Memory B cell (primary cell): ENCODE measurements at regions not wholly inside any gene's neighbourhood (a gene's known extent, or its start where the extent isn't known, plus 50 kb on each side); places are given as distances from the start of the nearest gene placed in this dataset.

ENCODE experiments used
- ATAC-seq: fragments of 150-1000 bp; cut with Tn5 transposase; 2 replicates; pipeline ENCODE4 v1.10.0; 2021; ENCODE audit warnings: low read depth, mild to moderate bottlenecking, moderate library complexity
- DNase-seq, 2 donors: peaks; one replicate each; pipeline ENCODE4 v3.0.0; 2022; ENCODE audit warnings: low spot score in 2 of 2
- H3K27ac Mint-ChIP-seq: one replicate; pipeline ENCODE4 v1.8.0; 2022; ENCODE audit warnings: mild to moderate bottlenecking, moderate library complexity, mixed read lengths
- H3K27me3 Mint-ChIP-seq: one replicate; pipeline ENCODE4 v1.8.0; 2022; ENCODE audit warnings: mixed read lengths
- H3K36me3 Mint-ChIP-seq: one replicate; pipeline ENCODE4 v1.8.0; 2022; ENCODE audit warnings: mild to moderate bottlenecking, mixed read lengths
- H3K4me1 Mint-ChIP-seq: one replicate; pipeline ENCODE4 v1.8.0; 2022; ENCODE audit warnings: mixed read lengths
- H3K4me3 Mint-ChIP-seq: one replicate; pipeline ENCODE4 v1.8.0; 2022; ENCODE audit warnings: mild to moderate bottlenecking, moderate library complexity, mixed read lengths
- H3K9me3 Mint-ChIP-seq: one replicate; pipeline ENCODE4 v1.8.0; 2022; ENCODE audit warnings: mixed read lengths

DNA sequence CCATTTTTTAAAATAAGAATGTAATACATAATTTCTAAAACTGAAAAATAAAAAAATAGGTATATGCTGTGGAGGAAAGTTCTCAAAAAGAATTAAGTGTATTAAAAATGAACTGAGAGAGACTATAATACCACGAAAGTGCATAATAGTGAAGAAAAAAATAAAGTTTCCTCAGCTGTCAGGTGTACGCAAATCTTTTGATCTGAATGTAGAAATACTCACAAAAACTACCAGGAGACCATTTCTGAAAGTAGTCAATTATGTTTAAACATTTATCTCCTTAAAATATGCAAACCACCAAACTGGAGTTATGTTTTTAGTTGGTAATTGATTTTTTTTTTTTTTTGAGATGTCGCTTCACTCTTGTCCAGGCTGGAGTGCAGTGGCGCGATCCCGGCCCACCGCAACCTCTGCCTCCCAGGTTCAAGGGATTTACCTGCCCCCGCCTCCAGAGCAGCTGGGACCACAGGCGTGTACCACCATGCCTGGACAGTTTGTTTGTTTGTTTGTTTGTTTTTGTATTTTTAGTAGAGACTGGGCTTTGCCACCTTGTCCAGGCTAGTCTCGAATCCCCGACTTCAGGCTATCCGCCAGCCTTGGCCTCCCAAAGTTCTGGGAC, 1169.2 kb upstream of the B3GALT2 start:
- Mint-ChIP-seq H3K27me3 (peaks cover 4% of the 10 kb centered on the region), H3K4me3 (no peak overlapping the region), H3K9me3 (peaks cover 2% of the 10 kb centered on the region), H3K4me1 (no peaks in the 10 kb centered on the region), H3K27ac (no peak overlapping the region), H3K36me3 (no peaks in the 10 kb centered on the region)
- ATAC-seq: no peak
- no peak for DNase-seq

DNA sequence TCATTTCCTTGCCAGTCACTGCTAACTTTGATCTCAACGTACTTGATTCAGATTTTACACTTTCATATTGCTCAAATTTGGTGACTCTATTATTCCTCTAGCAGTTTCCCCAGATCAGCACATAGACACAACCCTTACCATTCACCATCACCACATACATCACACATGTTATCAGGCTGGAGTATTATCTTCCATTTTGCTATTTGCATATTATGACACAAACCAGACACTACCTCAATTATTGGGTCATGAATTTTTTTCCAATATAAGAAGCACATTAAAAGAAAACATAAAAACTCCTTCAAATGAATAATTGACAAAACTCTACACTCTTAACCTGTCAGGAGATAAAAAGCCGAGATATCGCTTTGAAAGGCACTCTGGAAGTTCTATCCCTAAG, 1166.7 kb upstream of the B3GALT2 start:
- DNase-seq (no peak), ATAC-seq (no peak)
- Mint-ChIP-seq H3K27ac (no peak overlapping the region), H3K4me3 (no peak overlapping the region), H3K27me3 (peaks cover 2% of the 10 kb centered on the region), H3K36me3 (no peaks in the 10 kb centered on the region), H3K9me3 (peaks cover 2% of the 10 kb centered on the region), H3K4me1 (no peaks in the 10 kb centered on the region)

DNA sequence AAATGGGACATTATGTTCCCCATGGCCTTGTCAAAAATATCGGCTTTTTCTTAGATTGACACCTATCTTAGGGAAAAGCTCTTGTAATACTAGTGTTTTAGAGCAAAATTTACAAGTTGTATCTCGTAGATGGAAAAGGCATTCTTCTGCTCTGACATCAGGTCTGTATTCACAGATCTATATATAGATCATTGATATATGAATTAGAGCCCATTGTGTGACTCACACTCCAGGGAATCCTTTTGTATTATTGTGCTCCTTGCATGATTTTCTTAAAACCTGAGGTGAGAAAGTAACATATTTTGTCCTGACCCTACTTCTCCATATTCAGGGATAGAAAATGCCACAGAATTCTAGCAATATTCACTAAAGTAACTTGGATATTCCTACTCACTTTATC, 1160.8 kb upstream of the B3GALT2 start:
- ATAC-seq: no peak
- Mint-ChIP-seq H3K27ac (no peak overlapping the region), H3K9me3 (no peaks in the 10 kb centered on the region), H3K4me3 (no peak overlapping the region), H3K4me1 (peaks cover 2% of the 10 kb centered on the region), H3K36me3 (no peaks in the 10 kb centered on the region), H3K27me3 (peaks cover 2% of the 10 kb centered on the region)
- no peak for DNase-seq

DNA sequence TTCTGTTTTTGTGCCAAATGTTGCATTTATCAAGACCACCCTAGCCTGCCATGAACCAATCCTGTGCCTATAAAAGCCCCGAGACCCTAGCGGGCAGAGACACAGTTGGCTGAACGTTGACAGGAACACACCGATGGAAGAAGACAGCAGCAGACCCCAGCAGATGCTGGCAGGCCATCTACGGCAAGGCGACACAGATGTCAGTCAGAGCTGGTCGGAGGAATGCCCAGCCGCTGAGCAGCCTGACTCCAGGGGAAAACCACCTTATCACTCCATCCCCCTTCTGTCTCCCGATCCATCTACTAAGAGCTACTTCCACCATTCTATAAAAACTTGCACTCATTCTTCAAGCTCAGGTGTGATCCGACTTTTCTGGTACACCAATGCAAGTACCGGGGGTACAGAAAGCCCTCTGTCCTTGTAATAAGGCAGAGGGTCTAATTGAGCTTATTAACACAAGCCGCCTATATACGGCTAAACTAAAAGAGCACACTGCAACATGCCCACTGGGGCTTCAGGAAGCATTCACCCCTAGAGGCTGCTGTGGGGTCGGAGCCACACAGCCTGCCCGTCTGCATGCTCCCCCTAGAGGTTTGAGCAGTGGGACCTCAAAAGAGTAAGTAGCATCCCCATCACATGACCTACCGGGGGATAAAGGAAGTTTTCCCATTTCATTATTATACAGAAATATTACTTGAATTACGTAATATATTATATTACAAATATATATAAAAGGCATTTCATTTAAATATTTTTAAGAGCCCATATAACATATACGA, 1156.3 kb upstream of the B3GALT2 start:
- H3K36me3 Mint-ChIP-seq: no peaks in the 10 kb centered on the region
- DNase-seq (no peak), ATAC-seq (no peak)
- H3K4me3 Mint-ChIP-seq: no peak overlapping the region
- peaks cover 2% of the 10 kb centered on the region for H3K27me3 Mint-ChIP-seq
- no peaks in the 10 kb centered on the region for H3K9me3 Mint-ChIP-seq
- H3K27ac Mint-ChIP-seq: no peak overlapping the region
- H3K4me1 Mint-ChIP-seq: no peaks in the 10 kb centered on the region

DNA sequence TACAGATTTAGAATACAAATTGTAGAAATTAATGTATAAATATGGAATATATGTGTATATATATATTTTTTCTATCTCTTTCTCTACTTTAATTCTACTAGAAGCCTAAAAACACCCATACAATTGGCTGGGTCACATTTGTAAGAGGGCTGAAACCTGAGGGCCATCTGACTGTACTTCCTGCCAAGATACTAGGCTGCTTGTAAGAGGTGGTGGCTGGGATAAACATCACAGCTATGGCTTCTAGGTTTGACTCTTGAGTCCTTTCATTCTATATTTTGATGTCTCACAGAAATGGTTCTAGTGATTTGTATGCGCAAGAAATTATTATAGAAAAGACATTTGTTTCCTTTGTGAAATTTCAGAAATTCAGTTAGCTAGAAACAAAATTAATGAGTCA, 1155.2 kb upstream of the B3GALT2 start:
- Mint-ChIP-seq H3K27me3 (peaks cover 2% of the 10 kb centered on the region), H3K27ac (no peak overlapping the region), H3K4me1 (no peaks in the 10 kb centered on the region), H3K36me3 (no peaks in the 10 kb centered on the region), H3K4me3 (no peak overlapping the region), H3K9me3 (no peaks in the 10 kb centered on the region)
- DNase-seq (no peak), ATAC-seq (no peak)

DNA sequence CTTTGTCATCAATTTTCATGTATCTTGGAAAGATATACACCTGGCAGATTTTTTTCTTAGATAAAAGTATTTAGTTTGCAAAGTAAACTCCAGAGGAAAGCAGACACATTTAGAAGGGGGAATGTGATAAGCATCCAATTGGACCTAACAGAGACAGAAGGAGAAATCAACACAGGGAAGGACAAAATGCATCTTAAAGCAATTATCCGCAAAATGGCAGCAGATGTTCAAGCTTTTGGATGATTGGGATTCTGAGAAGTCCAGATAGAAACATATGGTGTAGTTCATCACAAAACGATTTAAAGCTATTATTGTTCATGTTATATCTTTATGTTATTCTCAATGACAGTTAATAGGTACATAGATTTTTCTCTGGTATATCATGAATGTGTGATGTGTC, 1153.1 kb upstream of the B3GALT2 start:
- Mint-ChIP-seq H3K4me3 (no peak overlapping the region), H3K27me3 (peaks cover 2% of the 10 kb centered on the region), H3K36me3 (no peaks in the 10 kb centered on the region)

DNA sequence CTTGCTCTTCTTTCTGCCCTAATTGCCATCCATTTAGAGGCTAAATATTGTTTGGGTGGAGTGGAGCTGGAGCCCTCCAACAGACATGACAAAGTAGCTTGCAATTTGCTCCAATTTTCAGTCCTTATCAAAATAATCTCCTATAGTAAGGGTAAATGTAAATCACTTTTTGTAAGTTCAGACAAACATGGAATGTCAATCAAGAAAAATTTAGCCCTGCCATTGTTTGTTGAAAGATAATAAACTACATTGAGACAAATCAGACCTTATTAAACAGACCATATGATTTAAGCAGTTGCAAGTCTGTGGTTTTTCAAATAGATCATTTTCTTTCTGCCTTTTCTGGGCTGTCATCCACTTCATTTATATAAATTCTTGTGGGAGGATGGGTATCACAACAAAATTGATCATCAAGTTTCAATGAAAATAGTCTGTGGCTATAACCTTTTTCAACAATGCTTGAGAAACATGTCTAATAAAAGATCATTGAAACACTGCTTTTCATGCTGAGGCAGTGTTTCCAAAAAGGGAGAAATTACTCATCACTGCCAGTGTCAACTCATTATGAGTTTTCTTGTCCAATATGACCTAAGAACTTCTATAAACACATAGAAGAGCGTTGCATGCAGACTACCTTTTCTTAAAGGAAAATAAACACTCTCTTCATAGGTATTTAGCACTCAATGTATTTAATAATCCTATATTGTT, 1152.0 kb upstream of the B3GALT2 start:
- DNase-seq: no peak
- Mint-ChIP-seq H3K36me3 (no peaks in the 10 kb centered on the region), H3K9me3 (no peaks in the 10 kb centered on the region), H3K27me3 (peaks cover 2% of the 10 kb centered on the region), H3K27ac (no peak overlapping the region), H3K4me3 (no peak overlapping the region), H3K4me1 (no peaks in the 10 kb centered on the region)
- no peak for ATAC-seq

More for the DNA sequence above, 1153.1 kb upstream of the B3GALT2 start:
- DNase-seq (no peak), ATAC-seq (no peak)
- Mint-ChIP-seq H3K27ac (no peak overlapping the region), H3K9me3 (no peaks in the 10 kb centered on the region), H3K4me1 (no peaks in the 10 kb centered on the region)

DNA sequence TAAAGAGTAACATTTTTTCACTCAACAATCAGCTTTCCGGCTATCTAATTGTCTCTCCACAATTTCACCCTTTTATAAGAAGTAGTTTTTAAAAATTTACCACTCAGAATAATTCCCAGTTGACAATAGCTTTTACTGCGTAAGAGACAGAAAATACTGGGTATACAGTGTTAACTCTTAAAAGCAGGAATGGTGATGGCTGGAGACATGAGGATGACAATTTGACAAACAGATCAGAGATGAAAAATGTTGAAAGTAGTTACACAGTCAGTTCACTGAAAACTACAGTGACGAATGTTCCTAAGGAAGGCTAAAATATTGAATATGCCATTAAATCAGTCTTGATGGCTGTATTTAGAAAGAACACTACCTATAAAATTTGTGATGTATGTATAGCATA, 1146.8 kb upstream of the B3GALT2 start:
- Mint-ChIP-seq H3K4me1 (no peaks in the 10 kb centered on the region), H3K9me3 (no peaks in the 10 kb centered on the region), H3K4me3 (no peak overlapping the region), H3K27me3 (peaks cover 2% of the 10 kb centered on the region), H3K36me3 (no peaks in the 10 kb centered on the region), H3K27ac (no peak overlapping the region)
- ATAC-seq: no peak
- no peak for DNase-seq

DNA sequence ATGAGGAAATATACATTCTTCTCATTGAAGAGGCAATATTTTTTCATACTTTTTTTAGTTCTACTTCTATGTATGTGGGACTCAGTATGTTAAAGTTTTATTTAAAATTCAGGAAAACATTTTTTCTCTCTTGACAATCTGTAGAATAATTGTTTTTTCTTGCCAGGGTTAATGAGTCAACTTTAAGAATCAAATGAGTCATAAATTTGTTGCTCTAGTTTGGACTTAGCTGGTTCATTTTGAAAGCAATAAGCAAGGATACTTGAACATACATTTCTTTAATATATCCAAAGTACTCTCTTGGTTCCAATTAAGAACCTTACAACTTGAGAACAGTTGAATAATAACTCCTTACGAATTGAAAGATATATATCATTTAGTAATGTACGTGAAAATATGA, 1145.3 kb upstream of the B3GALT2 start:
- Mint-ChIP-seq H3K4me3 (no peak overlapping the region), H3K27me3 (peaks cover 2% of the 10 kb centered on the region), H3K9me3 (no peaks in the 10 kb centered on the region), H3K4me1 (no peaks in the 10 kb centered on the region), H3K36me3 (no peaks in the 10 kb centered on the region), H3K27ac (no peak overlapping the region)
- no peak for DNase-seq
- ATAC-seq: no peak

DNA sequence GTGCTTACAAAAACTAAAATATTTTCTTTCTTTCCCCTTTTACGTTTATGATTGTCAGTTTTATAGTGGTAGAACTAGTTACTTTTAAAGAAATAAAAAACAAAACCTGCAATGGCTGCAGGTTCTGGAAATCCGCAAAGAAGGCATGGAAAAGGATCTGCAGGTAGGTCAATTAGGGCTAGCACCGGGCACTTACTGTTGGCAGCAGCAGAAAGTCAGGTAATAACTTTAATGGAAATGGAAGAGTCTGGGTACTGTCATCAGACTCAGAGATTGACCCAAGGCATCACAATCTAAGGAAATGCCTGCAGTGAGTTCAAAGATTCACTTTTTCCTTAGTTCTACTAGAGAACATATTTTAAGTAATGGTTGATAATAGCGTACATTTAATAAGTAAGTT, 1136.3 kb upstream of the B3GALT2 start:
- Mint-ChIP-seq H3K27ac (no peak overlapping the region), H3K4me3 (no peak overlapping the region), H3K9me3 (no peaks in the 10 kb centered on the region), H3K36me3 (no peaks in the 10 kb centered on the region), H3K27me3 (no peaks in the 10 kb centered on the region), H3K4me1 (no peaks in the 10 kb centered on the region)
- DNase-seq (no peak), ATAC-seq (no peak)

DNA sequence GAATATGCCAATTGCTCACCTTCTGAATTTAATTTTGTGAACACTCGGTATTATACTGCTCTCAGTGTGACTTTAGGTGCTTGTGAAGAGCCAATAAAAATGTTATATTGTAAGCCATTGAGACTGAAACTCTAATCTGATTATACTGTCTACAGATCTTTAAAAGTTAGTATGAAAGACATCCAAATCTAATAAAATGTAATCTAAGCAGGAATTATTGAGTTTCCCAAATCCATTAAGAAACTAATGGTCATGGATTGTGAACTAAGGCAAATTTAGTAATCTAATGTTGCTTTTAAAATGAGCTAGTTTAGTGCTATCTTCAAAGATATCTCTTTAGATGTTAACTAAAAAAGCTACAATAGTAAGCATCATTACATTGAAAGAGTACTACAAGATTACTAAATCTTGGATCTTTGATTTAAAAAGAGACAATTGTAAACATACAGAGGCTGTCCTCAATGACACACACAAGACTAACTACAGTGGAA, 1132.4 kb upstream of the B3GALT2 start:
- no peak overlapping the region for H3K27ac Mint-ChIP-seq
- ATAC-seq (no peak), DNase-seq (no peak)
- no peak overlapping the region for H3K4me3 Mint-ChIP-seq
- H3K36me3 Mint-ChIP-seq: no peaks in the 10 kb centered on the region
- no peaks in the 10 kb centered on the region for H3K4me1 Mint-ChIP-seq
- H3K27me3 Mint-ChIP-seq: no peaks in the 10 kb centered on the region
- no peaks in the 10 kb centered on the region for H3K9me3 Mint-ChIP-seq

DNA sequence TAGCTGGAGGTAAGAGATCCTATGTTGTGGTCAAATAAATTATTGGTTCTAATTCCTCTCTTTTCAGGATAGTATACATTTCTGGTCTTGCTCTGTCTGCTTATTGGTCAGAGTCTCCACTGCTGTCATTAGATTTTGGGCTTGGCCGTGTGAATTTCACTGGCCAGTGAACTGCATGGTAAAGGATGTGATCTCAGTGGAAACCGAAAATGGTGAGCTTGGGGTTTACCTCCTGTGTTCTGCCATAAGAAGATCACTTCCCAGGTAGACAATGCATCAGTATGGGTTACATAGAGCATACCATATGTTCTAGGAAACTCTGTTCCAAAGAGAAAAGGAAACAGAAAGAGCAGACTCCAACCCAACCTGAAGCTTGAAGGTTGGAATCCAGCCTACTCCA, 1123.3 kb upstream of the B3GALT2 start:
- DNase-seq (no peak), ATAC-seq (no peak)
- H3K4me1 Mint-ChIP-seq: no peaks in the 10 kb centered on the region
- no peaks in the 10 kb centered on the region for H3K36me3 Mint-ChIP-seq
- H3K4me3 Mint-ChIP-seq: no peak overlapping the region
- no peaks in the 10 kb centered on the region for H3K27me3 Mint-ChIP-seq
- H3K27ac Mint-ChIP-seq: no peak overlapping the region
- no peaks in the 10 kb centered on the region for H3K9me3 Mint-ChIP-seq

DNA sequence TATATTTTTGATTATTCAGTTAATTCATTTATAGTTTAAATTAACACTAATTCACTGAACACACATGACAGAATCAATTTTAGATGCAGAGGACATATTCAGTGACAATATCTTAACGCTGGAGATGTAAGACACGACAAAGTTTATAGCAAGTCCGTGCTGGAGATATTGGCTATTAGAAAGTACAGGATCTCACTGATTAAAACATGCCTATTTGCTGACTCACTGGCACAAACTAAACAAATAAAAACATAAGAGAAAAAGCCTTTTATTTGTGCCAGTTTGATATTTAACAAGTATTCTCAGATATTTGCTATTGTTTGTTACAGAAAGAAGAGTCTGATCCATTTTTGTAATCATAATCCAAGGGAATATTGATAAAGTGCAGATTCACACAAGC, 1122.9 kb upstream of the B3GALT2 start:
- DNase-seq (no peak), ATAC-seq (no peak)
- H3K27me3 Mint-ChIP-seq: no peaks in the 10 kb centered on the region
- H3K27ac Mint-ChIP-seq: no peak overlapping the region
- H3K4me3 Mint-ChIP-seq: no peak overlapping the region
- H3K36me3 Mint-ChIP-seq: no peaks in the 10 kb centered on the region
- H3K4me1 Mint-ChIP-seq: no peaks in the 10 kb centered on the region
- H3K9me3 Mint-ChIP-seq: no peaks in the 10 kb centered on the region

DNA sequence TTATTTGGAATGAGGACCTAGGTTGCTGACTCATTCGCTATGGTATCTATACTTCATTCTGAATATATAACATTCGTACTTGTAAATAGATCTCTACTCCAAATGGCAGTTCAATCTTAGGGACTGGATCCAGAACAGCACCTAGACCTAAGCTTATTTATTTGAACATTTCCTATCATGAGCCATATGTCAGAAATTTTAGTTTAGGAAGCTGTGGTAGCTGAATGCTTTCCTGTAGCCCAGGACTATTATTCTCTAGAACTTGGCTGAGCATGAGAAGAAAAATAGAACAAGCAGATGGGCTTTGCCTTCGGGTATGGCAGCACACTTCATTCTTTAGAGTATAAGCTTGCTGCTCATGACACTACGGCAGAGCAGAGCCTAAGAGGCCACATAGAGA, 1114.4 kb upstream of the B3GALT2 start:
- ATAC-seq (no peak), DNase-seq (no peak)
- Mint-ChIP-seq H3K4me1 (peaks cover 2% of the 10 kb centered on the region), H3K27me3 (peaks cover 1% of the 10 kb centered on the region), H3K27ac (no peak overlapping the region), H3K4me3 (no peak overlapping the region), H3K9me3 (no peaks in the 10 kb centered on the region), H3K36me3 (no peaks in the 10 kb centered on the region)
